GM12878 (cell line): ENCODE measurements at regions not wholly inside any gene's neighbourhood (a gene's known extent, or its start where the extent isn't known, plus 50 kb on each side); places are given as distances from the start of the nearest gene placed in this dataset.

Experiments
- ATAC-seq: fragments of 200-7000 bp; cut with Tn5 transposase; 3 replicates; pipeline ENCODE4 v1.9.1; 2020; ENCODE audit warnings: mild to moderate bottlenecking, moderate library complexity
- BruUV-seq: library from RNA; stranded (reverse); fragments of 400-500 nt; replicated peaks from 2 replicates; lab custom pipeline; 2021; lab: Mats Ljungman, UMichigan
- CTCF ChIA-PET: fragments of 300-600 bp; sonication (Branson Sonifier 250); formaldehyde crosslinking; extraction: SDS; loops from one replicate; lab custom pipeline; 2021; ENCODE audit warnings: inconsistent platforms; lab: Yijun Ruan, JAX
- POLR2A ChIA-PET: fragments of 350-600 bp; formaldehyde crosslinking; extraction: SDS; loops from one replicate; lab custom pipeline; 2021; ENCODE audit warnings: inconsistent platforms; lab: Charles Lee
- RAD21 ChIA-PET: fragments of 300-600 bp; sonication (Branson Sonifier 250); formaldehyde crosslinking; loops from one replicate; lab custom pipeline; 2023; ENCODE audit warnings: antibody characterized with exemption; ENCODE audit not compliant: unreplicated experiment; lab: Charles Lee
- SMC1A ChIA-PET: fragments of 300-600 bp; sonication (Branson Sonifier 250); formaldehyde crosslinking; loops from one replicate; lab custom pipeline; 2023; ENCODE audit not compliant: unreplicated experiment, uncharacterized antibody; lab: Charles Lee
- DNase-seq: peaks from one replicate; pipeline ENCODE4 v3.0.0-alpha.2; 2011; ENCODE audit warnings: low read depth, low spot score
- FAIRE-seq: peaks from 3 replicates; lab custom pipeline; 2011; peaks lifted over from hg19 to GRCh38; lab: Jason Lieb, UNC
- H2AFZ ChIP-seq: 2 replicates; pipeline ENCODE4 v1.6.0; 2011; ENCODE audit warnings: low read depth, low read length, control low read depth; ENCODE audit not compliant: control insufficient read depth
- H3K27ac ChIP-seq: 2 replicates; pipeline ENCODE4 v1.5.1; 2011; ENCODE audit warnings: control low read depth; ENCODE audit not compliant: control insufficient read depth, insufficient read depth
- H3K27me3 ChIP-seq, 2 experiments: replicated peaks in 1 of 2; 2 replicates each; pipeline versions ENCODE4 v1.6.0 to v1.6.1; 2011; ENCODE audit warnings: low read length in 1 of 2; ENCODE audit not compliant: control insufficient read depth in 2 of 2, insufficient read depth in 2 of 2
- H3K36me3 ChIP-seq, 2 experiments: 2 replicates each; pipeline ENCODE4 v1.5.1; 2011; ENCODE audit warnings: low read length in 1 of 2; ENCODE audit not compliant: control insufficient read depth in 2 of 2, insufficient read depth in 2 of 2
- H3K4me1 ChIP-seq: 2 replicates; pipeline ENCODE4 v1.6.1; 2011; ENCODE audit warnings: mild to moderate bottlenecking, low read length, moderate library complexity, mixed read lengths; ENCODE audit not compliant: control insufficient read depth, insufficient read depth
- H3K4me2 ChIP-seq: 2 replicates; pipeline ENCODE4 v1.6.0; 2011; ENCODE audit warnings: control low read depth; ENCODE audit not compliant: control insufficient read depth, insufficient read depth
- H3K4me3 ChIP-seq: fragments of 200-600 bp; sonication (generic); 2 replicates; pipeline ENCODE4 v1.5.1; 2016
- H3K79me2 ChIP-seq: 2 replicates; pipeline ENCODE4 v1.6.0; 2011; ENCODE audit warnings: low read length; ENCODE audit not compliant: control insufficient read depth, insufficient read depth
- H3K9ac ChIP-seq: 2 replicates; pipeline ENCODE4 v1.8.0; 2011; ENCODE audit warnings: low read length, control low read depth, mixed read lengths; ENCODE audit not compliant: control insufficient read depth, insufficient read depth
- H3K9me3 ChIP-seq: replicated peaks from 3 replicates; pipeline ENCODE4 v1.5.1; 2011; ENCODE audit warnings: mild to moderate bottlenecking, low read length; ENCODE audit not compliant: control insufficient read depth, insufficient read depth
- H4K20me1 ChIP-seq: 2 replicates; pipeline ENCODE4 v1.6.0; 2011; ENCODE audit not compliant: control insufficient read depth, insufficient read depth
- CUX1 ChIP-seq: IDR thresholded peaks from 2 replicates; pipeline ENCODE4 v1.6.1; 2012; ENCODE audit warnings: improper control_type of control experiment, low read depth, low read length; ENCODE audit not compliant: insufficient replicate concordance
- IRF3 ChIP-seq: fragments of 450-650 bp; IDR thresholded peaks from 2 replicates; pipeline ENCODE4 v1.6.1; 2014; ENCODE audit warnings: mild to moderate bottlenecking
- MEF2A ChIP-seq: IDR thresholded peaks from 2 replicates; pipeline ENCODE4 v1.6.1; 2011; ENCODE audit warnings: low read depth, mild to moderate bottlenecking, low read length, moderate library complexity; ENCODE audit not compliant: insufficient read depth
- POLR2AphosphoS2 ChIP-seq: IDR thresholded peaks from 2 replicates; pipeline ENCODE4 v1.6.1; 2011; ENCODE audit warnings: low read depth, mild to moderate bottlenecking, low read length, improper control_type of control experiment, moderate library complexity
- SIX5 ChIP-seq: IDR thresholded peaks from 2 replicates; pipeline ENCODE4 v1.6.1; 2011; ENCODE audit warnings: mild to moderate bottlenecking, low read depth, low read length, moderate library complexity; ENCODE audit not compliant: severe bottlenecking
- TBL1XR1 ChIP-seq: IDR thresholded peaks from 2 replicates; pipeline ENCODE4 v1.6.1; 2012; ENCODE audit warnings: low read depth, low read length, improper control_type of control experiment
- WGBS: methylation state at CpG from one replicate; pipeline ENCODE4 v1.1.6; 2016; ENCODE audit warnings: low lambda C conversion rate; ENCODE audit not compliant: insufficient replicate concordance, insufficient coverage; ENCODE audit errors: missing lambda C conversion rate; 5-methylcytosine and 5-hydroxymethylcytosine counted together
- in situ Hi-C: fragments of 300-500 bp; cut with MboI; formaldehyde crosslinking; loops from 9 replicates; pipeline ENCODE4 v1.14.3; 2018; ENCODE audit warnings: mixed read lengths
- intact Hi-C: fragments of 100-400 bp; cut with micrococcal nuclease; formaldehyde crosslinking; loops from one replicate; pipeline ENCODE4 v1.14.2; 2022; ENCODE audit not compliant: unreplicated experiment
- TF ChIP-seq, protein P1 (sequence below): fragments of 450-650 bp; formaldehyde crosslinking; IDR thresholded peaks from 2 replicates; pipeline ENCODE4 v1.5.0; 2022; ENCODE audit warnings: mild to moderate bottlenecking, missing genetic modification characterization

DNA sequence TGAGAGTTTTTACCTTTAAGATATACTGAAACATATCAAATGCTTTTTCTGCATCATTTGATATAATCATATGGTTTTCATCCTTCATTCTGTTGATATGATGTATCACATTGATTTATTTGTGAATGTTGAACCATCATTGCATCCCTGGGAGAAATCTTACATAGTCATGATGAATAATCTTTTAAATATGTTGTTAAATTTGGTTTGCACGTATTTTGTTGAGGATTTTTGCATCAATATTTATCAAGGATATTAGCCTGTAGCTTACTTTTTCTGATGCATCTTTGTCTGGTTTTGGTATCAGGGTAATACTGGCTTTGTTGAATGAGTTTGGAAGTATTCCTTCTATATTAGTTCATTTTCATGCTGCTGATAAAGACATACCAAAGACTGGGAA is 541.4 kb downstream of the TLL1 start:
- in situ Hi-C loops (no loop called here), intact Hi-C loops (no loop called here)
- no peak overlapping the region for H2AFZ ChIP-seq
- FAIRE-seq (no peak), ATAC-seq (no peak), DNase-seq (no peak)
- 0% methylated on average over 1 of the region's 1 CpG for WGBS
- no peaks in the 10 kb centered on the region for H3K27me3 ChIP-seq
- no TSS peak for BruUV-seq
- H3K9ac ChIP-seq = no peak overlapping the region
- TF ChIP-seq TBL1XR1 = no peak
- TF ChIP-seq SIX5 = no peak
- TF ChIP-seq IRF3 = no peak
- TF ChIP-seq POLR2AphosphoS2 = no peak
- no peak for TF ChIP-seq MEF2A
- TF ChIP-seq, protein P1, sequence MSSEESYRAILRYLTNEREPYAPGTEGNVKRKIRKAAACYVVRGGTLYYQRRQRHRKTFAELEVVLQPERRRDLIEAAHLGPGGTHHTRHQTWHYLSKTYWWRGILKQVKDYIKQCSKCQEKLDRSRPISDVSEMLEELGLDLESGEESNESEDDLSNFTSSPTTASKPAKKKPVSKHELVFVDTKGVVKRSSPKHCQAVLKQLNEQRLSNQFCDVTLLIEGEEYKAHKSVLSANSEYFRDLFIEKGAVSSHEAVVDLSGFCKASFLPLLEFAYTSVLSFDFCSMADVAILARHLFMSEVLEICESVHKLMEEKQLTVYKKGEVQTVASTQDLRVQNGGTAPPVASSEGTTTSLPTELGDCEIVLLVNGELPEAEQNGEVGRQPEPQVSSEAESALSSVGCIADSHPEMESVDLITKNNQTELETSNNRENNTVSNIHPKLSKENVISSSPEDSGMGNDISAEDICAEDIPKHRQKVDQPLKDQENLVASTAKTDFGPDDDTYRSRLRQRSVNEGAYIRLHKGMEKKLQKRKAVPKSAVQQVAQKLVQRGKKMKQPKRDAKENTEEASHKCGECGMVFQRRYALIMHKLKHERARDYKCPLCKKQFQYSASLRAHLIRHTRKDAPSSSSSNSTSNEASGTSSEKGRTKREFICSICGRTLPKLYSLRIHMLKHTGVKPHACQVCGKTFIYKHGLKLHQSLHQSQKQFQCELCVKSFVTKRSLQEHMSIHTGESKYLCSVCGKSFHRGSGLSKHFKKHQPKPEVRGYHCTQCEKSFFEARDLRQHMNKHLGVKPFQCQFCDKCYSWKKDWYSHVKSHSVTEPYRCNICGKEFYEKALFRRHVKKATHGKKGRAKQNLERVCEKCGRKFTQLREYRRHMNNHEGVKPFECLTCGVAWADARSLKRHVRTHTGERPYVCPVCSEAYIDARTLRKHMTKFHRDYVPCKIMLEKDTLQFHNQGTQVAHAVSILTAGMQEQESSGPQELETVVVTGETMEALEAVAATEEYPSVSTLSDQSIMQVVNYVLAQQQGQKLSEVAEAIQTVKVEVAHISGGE = no peak
- no peak for TF ChIP-seq CUX1
- no peak overlapping the region for H3K4me3 ChIP-seq
- no peaks in the 10 kb centered on the region for H4K20me1 ChIP-seq
- H3K79me2 ChIP-seq = no peaks in the 10 kb centered on the region
- CTCF ChIA-PET = no interaction called here
- no peak overlapping the region for H3K4me2 ChIP-seq
- POLR2A ChIA-PET = no interaction called here
- H3K27ac ChIP-seq = no peak overlapping the region
- H3K4me1 ChIP-seq = no peaks in the 10 kb centered on the region
- no peaks in the 10 kb centered on the region for H3K9me3 ChIP-seq
- SMC1A ChIA-PET = interaction anchor here (1.6 kb wide), 1 partner anchor 14 kb away, joined by 4 read pairs; no protein-coding TSS in a partner anchor
- no peaks in the 10 kb centered on the region for H3K36me3 ChIP-seq
- RAD21 ChIA-PET = no interaction called here
